Posterior vena cava (tissue), 2 donors: ENCODE measurements at regions not wholly inside any gene's neighbourhood (a gene's known extent, or its start where the extent isn't known, plus 50 kb on each side); places are given as distances from the start of the nearest gene placed in this dataset.
"Not testable (repeated sequence)": the region's sequence is repeated elsewhere in the genome, so short reads cannot be mapped to it uniquely, and the experiment has no call there.

Experiments
- DNase-seq: peaks from one replicate; pipeline ENCODE4 v3.0.0-alpha.2; 2020; ENCODE audit warnings: low spot score
- intact Hi-C, 2 donors: fragments of 100-400 bp; cut with DNase I; formaldehyde crosslinking; loops; one replicate each; pipeline versions ENCODE4 v1.14.1 to v1.14.2; 2022 to 2023
- donor health status: DM: yes; HTN: yes; CAD: no.
- donor health status: DM: yes; HTN: yes; CAD: no.

DNA sequence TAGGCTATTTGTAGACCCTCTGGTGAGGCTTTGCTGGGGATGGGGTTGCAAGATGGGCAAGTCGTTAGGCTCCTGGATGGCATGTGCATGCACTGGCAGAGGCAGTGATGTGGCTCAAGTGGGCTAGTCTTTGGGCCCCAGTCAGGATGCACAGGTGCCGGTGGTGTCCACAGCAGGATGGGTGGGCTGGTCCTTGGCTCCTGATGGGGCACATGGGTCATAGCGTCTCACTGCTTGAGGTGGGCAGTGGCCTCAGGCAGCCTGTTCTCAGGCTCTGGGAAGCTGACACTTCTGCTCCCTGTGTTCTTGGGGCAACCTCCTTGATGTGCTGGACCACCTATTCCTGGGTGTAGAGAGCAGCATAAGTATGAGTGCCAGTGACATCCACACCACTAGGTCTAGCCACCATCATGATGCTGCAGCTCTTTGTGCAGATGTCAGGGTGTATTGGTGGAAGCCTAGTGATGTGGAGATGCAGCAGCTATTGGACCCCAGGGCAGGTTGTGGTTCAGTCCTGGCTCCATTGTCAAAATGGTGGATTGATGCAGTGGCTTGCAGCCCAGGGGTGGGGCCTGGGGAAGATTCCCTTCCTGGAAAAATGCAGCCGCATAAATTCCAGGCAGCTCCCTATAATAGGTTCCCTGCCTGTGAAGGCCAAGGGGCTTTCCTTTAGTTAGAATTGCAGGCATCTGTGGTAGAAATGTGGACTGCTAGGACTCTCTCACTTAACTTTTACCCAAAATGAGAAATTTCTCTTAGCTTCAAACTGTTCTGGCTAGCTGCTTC is 742.5 kb upstream of the MDGA2 start:
- intact Hi-C loops: no loop called here
- no peak for DNase-seq

DNA sequence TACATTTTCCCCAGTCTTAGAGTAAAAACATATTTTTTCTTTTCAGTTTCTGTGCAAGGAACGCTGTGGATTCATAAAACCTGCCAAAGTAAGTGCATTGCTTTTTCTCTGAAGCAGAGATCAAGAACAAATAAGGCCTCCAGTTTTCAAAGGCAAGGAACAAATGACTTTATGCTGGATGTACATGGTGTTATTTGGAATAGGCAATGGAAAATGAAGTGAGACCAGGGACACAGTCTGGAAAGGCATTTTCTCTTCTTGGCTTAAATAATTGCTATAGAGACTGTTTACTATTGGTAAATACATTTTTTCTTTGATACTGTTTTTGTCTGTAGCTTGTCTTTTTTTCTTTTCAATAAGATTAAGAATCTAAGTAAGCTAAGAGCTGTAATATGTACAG is 725.9 kb upstream of the MDGA2 start:
- intact Hi-C loops: no loop called here

DNA sequence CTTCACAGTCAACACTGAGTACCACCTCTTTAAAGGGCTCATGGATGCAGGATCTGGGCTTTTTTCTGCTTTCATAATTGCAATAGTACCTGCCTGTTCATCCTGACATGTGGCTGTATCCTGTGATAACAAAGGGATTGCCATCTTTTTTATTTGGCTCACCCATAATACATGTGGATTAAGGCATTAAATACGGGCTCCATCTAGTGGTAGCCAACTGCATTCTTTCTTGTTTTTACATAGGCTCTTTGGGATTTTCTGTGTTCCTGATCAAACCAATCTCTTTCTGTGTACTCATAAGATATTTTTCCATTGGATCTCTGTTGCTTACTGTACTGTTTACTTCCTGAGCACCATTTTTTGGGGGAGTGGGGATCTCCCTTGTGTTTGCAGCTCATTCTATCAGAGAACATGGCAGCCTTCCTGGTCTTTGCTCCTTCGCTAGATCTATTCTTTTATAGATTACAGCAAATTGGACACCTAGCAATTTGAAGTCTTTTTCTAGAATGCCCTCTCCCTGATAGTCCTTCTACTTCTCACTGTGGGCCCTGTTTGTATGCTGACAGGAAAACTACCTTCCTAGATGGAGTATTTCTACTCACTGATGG is 723.4 kb upstream of the MDGA2 start:
- intact Hi-C loops: no loop called here
- DNase-seq: no peak

More for the DNA sequence above, 725.9 kb upstream of the MDGA2 start:
- DNase-seq: no peak

DNA sequence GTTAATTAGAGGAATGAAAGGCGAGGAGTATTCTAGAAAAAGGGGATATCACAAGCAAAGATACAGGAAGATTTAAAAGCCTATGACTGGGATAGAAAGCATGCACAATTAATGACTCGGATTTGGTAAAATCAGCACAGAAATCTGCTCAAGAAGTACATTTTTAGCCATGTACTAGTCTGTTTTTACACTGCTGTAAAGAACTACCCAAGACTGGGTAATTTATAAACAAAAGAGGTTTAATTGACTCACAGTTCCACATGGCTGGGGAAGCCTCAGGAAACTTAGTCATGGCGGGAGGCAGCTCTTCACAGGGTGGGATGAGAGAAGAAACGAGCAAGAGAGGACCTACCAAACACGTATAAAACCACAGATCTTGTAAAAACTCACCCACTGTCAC is 716.3 kb upstream of the MDGA2 start:
- intact Hi-C loops: no loop called here

DNA sequence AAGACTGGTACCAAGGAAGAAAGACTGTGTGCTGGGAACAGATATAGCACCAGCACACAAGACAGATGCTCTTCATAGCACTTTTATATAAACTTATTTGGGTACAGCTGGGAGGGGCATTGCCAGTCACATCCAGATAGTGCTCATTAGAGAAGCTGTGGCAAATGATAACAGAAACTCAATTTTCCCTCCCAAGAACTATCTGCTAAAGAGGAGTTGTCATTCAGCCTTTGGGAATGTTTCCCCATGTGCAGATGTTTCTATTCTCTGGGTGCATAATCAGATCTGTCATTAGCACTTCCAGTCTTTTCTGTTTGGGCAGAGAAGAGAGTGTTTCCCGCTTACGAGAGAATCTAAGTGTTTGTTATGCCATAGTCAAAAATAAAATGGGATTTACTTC is 714.9 kb upstream of the MDGA2 start:
- intact Hi-C loops: no loop called here
- DNase-seq: no peak

More for the DNA sequence above, 716.3 kb upstream of the MDGA2 start:
- DNase-seq: no peak

DNA sequence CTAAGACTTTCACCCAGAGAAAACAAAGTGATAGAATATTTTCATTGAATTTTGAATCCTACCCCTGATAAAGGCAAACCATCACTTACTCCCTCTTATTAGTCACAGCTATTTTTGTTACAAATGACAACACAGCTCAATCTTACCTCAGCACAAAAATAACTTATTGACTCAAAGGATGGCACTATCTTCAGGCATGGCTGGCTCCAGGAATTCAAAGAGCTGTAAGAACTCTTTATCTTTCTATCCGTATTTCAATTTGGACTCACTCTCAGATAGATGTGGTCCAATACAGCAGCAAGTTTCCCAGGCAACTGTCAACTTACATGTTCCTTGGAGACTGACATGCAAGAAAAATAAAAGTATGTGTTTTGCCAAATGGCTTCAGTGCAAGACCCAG is 709.4 kb upstream of the MDGA2 start:
- DNase-seq: no peak
- intact Hi-C loops: no loop called here

DNA sequence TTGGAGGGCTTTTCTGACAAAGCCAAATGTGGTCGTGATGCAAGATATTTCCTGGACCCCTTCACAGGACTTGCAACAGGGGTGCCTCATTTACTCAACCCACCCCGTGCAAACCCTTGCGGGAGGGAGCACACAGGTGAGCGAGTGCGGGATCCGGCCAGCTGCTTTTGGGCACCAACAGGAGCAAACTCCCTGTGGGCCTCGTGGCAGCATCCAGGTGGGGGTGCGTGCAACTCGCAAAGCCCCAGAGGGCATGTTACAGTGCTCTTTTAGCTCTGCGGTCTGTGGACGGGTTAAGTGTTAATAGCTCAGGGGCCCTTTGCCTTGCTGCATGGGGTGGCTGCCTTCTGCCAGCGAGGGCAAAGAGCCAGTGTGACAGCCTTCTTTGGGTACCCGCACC is 707.6 kb upstream of the MDGA2 start:
- peak; percentile 74 for DNase-seq
- intact Hi-C loops: no loop called here

DNA sequence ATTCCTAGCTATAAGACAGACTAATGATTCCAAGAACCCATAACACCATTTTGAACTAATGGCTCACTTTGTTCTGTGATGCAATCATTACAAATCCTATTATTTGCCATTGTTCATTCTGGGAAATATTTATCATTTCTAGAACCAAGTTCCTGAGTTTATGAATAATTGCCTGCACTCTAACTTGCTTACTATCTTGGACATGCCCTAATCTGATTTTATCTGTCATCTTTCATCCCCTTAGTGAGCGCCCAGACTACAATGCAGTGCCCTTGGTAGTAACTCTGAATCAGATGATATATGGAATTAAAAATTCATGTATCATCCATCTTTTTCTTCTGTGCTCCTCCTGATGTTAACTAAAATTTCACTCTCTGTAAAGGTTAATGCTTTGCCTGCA is 703.1 kb upstream of the MDGA2 start:
- DNase-seq: no peak
- intact Hi-C loops: no loop called here

DNA sequence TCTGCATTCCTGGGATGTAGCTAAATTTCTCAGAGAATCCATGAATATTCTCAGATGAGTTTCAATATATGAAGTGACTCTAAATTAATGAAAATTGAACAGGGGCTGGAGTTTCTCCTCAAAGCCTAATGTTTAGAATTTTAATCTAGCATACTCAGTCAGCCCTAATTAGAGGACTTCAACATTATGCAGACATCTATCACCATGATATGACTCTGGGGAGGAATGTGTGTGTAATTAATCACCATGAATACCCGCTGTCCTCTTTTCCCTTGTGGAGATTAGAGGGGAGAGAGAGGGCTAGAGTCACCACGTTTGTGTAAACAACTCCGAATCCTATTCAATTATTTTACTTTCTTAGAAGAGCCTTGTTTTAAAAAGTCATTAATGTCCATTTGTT is 698.6 kb upstream of the MDGA2 start:
- intact Hi-C loops: no loop called here
- DNase-seq: no peak

DNA sequence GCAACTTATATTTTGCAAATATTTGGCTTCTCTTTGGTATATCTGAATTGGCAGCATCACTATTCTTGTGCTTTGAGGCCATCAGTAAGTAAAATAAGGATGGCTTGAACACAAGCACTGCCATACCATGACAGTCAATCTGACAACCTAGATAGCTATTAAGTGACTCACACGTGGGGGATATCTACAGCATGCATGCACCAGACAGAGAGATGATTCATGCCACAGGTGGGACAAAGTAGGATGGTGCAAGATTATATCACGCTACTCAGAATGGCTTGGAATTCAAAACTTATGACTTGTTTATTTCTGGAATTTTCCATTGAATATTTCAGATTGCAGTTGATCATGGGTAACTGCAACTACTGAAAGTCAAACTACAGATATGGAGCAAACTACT is 675.6 kb upstream of the MDGA2 start:
- intact Hi-C loops: no loop called here
- no peak for DNase-seq

DNA sequence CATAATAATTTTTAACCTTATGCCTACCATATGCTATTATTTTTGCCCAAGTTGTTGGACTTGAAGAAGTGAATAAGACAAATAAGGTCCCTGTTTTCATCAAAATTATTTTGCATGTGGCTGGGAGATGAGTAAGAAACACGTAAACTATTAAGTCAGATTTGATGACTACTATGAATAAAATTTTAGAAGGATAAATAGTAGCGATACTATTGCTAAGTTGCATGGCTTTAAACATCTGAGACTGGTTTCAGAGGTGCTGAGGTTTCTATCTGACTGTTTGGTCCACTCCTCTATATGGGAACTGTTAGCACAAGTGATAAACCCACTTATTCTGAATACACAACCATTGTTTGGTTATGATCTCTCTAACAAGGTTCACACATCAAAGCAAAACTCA is 674.3 kb upstream of the MDGA2 start:
- no peak for DNase-seq
- intact Hi-C loops: no loop called here

DNA sequence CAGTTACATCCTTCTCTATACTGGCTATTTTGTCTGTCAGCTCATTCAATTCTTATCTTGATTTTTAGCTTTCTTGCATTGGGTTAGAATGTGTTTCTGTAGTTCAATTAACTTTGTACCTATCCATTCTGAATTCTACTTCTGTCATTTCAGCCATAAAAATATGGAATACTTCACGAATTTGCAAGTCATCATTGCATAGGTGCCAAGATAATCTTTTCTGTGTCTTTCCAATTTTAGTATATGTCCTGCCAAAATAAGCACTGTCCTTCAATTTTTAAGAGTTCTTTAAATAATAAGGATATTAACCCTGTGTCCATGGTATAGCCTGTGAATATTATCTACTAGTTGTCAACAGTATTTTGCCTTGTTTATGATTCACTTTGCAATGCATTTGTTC is 665.7 kb upstream of the MDGA2 start:
- intact Hi-C loops: no loop called here
- DNase-seq: no peak

DNA sequence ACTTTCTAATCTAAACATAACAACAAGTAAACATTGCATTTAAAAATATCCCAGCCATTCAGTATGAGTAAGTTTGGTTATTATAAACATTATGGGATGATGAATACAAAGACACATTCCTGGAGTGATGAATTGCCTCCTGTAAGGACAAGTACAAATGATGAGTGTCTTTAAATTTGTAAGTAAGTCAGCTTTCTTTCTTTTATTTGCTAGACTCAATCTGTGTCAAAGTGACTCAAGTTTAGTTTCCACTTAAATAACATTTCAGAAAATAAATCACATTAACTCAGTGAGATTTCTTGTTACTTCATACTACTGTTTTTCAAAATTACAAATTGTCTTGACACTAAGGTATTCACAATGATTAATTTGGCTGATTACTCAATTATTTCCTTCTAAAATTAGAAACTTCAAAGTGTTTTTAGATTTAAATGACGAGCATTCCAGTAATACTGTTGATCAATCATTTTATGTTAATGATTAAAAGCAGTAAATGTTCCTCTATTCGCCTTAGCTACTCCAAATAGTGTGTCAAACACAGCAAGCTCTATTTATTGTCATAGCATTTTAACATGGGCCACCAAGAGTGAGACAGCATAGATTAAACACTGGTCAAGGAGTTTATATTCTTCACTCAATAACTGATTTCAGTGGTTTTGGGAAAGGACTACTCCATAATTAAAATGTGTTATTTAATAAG is 658.0 kb upstream of the MDGA2 start:
- intact Hi-C loops: no loop called here
- no peak for DNase-seq

DNA sequence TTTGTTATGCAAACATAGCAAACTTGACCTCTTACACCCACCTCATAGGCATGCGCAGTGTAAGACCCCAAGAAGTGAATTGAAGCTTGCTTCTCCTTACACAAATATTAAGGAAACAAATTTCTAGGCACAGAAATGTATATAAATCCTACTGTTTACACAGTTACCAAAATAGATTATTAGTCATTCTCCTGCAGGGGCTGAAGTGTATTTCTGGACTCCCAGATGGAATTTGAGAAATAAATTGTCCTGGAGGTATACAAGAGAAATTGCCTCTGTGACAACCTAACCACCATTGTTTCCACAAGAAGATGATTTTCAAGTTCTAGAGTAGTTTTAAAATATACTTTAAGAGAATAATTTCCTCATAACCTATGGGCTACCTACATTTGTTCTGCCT is 656.0 kb upstream of the MDGA2 start:
- no peak for DNase-seq
- intact Hi-C loops: no loop called here

DNA sequence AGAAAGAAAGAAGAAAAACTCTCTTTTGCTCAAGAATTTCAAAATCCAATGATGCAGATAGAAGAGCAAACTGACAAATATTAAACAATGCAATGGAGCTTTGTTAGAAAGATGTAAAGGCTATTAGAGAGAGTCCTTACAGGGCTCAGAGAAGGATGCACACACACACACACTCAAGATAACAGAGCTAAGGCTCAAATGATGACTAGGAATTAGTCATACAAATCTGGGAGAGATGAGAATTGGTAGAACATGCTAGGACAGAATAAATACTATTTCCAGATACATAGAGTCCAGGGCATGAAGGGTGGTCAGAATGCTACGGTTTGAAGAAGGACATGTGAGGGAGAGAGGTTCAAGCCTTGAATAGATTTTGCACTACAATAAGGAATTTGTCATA is 650.1 kb upstream of the MDGA2 start:
- intact Hi-C loops: no loop called here
- no peak for DNase-seq

DNA sequence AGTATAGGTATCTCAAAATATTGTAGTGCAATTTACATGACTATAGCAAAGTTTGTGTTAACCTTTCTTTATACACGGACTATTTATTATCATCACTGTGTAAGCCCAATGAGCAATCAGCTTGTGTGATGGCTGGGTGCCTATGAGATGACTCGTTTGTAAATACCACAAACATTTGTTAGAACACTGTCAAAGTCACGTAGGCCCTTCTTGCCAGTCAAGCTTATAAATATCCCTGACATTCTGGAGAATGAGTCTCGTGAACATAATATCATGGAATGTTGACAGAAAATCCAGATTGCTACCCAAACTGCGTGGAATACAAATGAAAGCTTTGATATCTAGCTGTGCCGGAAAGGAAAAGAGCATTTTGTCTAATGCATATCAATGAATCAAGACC is 648.3 kb upstream of the MDGA2 start:
- intact Hi-C loops: no loop called here
- no peak for DNase-seq

DNA sequence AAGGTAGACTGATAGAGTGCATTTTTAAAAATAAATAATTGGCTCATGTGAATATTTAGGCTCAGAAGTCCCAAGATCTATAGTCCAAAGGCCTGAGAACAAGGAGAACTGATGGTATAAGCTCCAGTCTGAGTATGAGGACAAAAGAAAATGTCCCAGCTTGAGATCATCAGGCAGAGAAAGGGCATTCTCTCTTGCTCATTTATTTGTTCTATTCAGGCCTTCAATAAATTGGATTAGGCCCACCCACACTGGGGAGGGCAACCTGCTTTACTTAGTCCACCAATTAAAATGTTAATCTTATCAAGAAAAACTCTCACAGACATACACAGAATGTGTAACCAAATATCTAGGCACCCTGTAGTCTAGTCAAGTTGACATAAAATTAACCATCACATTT is 644.4 kb upstream of the MDGA2 start:
- intact Hi-C loops: no loop called here

DNA sequence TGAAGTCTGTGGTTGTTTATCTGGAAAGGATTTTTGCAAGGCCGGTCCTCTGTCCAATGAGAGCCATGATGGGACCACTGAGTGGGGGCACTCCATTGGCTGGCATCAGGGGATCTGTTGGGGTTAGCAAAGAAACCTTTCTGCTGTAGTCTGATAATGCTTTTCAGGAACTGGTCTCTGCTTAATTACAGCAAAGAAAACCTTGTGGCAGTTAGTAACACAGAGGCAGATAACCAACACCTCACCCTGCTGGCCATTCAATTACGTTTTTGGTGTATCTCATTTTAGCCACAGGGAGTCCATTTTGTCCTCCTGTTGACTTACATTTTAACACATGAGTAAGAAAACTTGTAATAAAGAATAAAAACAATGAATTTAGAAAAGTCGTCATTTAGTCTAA is 629.3 kb upstream of the MDGA2 start:
- intact Hi-C loops: no loop called here
- no peak for DNase-seq

More for the DNA sequence above, 644.4 kb upstream of the MDGA2 start:
- DNase-seq: no peak

DNA sequence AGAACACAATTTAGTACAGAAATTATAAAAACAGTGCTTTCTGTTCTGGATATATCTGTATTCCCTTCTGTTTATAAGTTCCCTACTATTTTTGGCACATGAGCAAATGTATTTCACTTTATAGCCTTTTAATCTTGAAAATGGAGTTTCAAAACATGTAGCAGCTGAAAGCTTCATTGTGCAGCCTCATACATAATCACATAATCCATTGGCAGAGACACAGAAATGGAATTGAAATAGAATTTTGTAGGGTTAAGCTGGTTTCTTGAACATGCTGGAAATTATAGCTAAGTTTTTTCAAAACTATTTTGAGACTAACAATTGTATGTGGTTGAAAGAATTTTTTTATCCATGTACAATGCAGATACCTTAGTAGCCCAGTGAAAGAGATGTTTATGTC is 614.3 kb upstream of the MDGA2 start:
- DNase-seq: no peak
- intact Hi-C loops: no loop called here

DNA sequence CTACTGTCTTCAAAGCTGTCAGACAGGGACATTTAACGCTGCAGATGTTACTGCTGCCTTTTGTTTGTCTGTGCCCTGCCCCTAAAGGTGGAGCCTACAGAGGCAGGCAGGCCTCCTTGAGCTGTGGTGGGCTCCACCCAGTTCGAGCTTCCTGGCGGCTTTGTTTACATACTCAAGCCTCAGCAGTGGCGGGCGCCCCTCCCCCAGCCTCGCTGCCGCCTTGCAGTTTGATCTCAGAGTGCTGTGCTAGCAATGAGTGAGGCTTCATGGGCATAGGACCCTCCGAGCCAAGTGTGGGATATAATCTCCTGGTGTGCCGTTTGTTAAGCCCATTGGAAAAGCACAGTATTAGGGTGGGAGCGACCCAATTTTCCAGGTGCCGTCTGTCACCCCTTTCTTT is 609.8 kb upstream of the MDGA2 start:
- DNase-seq, intact Hi-C loops: not testable (repeated sequence)

DNA sequence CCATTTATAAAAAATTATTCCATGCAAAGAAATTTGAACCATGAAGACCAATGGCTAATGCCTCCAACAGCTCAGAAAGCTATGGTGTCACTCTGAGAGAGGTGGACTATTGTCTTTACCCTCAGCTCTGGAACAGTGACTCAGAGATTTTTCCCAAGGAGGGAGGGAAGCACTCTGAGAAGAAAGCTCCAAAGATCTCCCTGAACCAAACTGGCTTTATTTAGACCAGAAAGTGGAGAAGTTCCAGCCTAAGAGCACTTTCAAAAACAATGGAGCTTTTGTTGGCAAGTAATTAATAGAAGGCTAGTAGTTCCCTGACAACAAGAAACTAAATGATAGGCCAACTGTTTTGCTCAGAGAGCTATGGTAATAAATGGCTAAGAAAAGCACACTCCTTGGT is 599.9 kb upstream of the MDGA2 start:
- intact Hi-C loops: no loop called here
- no peak for DNase-seq
